PC-3 (cell line): ENCODE measurements at regions not wholly inside any gene's neighbourhood (a gene's known extent, or its start where the extent isn't known, plus 50 kb on each side); places are given as distances from the start of the nearest gene placed in this dataset.

Experiments
- ATAC-seq: fragments of 200-7000 bp; cut with Tn5 transposase; 2 replicates; pipeline ENCODE4 v1.9.1; 2020; ENCODE audit warnings: mild to moderate bottlenecking, moderate library complexity
- BruUV-seq: library from RNA; stranded (reverse); fragments of 400-500 nt; replicated peaks from 2 replicates; lab custom pipeline; 2021; lab: Mats Ljungman, UMichigan
- CTCF ChIA-PET: fragments of 300-600 bp; sonication (Branson Sonifier 250); formaldehyde crosslinking; loops from one replicate; lab custom pipeline; 2022; ENCODE audit warnings: antibody characterized with exemption; lab: Charles Lee
- POLR2A ChIA-PET: fragments of 300-600 bp; sonication (Branson Sonifier 250); formaldehyde crosslinking; loops from one replicate; lab custom pipeline; 2022; ENCODE audit warnings: antibody characterized with exemption; ENCODE audit not compliant: unreplicated experiment; lab: Charles Lee
- DNase-seq: peaks from one replicate; pipeline ENCODE4 v3.0.0-alpha.2; 2015
- H2AFZ ChIP-seq: fragments of 300-600 bp; sonication (generic); 2 replicates; pipeline ENCODE4 v1.6.0; 2016; ENCODE audit warnings: antibody characterized with exemption, low read length
- H3F3A ChIP-seq: fragments of 300-600 bp; sonication (generic); one replicate; pipeline ENCODE4 v1.6.0; 2017; ENCODE audit warnings: antibody characterized with exemption, low read length, control low read depth, mild to moderate bottlenecking; ENCODE audit not compliant: unreplicated experiment
- H3K27ac ChIP-seq: fragments of 300-600 bp; sonication (generic); 2 replicates; pipeline ENCODE4 v1.5.1; 2016; ENCODE audit warnings: mild to moderate bottlenecking, low read length
- H3K27me3 ChIP-seq: fragments of 300-600 bp; sonication (generic); 2 replicates; pipeline ENCODE4 v1.6.1; 2016; ENCODE audit warnings: low read length, mixed read lengths
- H3K36me3 ChIP-seq: fragments of 300-600 bp; sonication (generic); 2 replicates; pipeline ENCODE4 v1.6.1; 2016; ENCODE audit warnings: low read depth, mixed run types, low read length, mixed read lengths
- H3K4me1 ChIP-seq: fragments of 300-600 bp; sonication (generic); 2 replicates; pipeline ENCODE4 v1.5.1; 2016; ENCODE audit warnings: low read length; ENCODE audit not compliant: insufficient read depth
- H3K4me2 ChIP-seq: fragments of 300-600 bp; sonication (generic); 2 replicates; pipeline ENCODE4 v1.6.0; 2016; ENCODE audit warnings: low read length
- H3K4me3 ChIP-seq: fragments of 300-600 bp; sonication (generic); 2 replicates; pipeline ENCODE4 v1.5.1; 2016; ENCODE audit warnings: mild to moderate bottlenecking, low read length, mixed read lengths
- H3K79me2 ChIP-seq: fragments of 300-600 bp; sonication (generic); 2 replicates; pipeline ENCODE4 v1.6.1; 2017; ENCODE audit warnings: low read length, mixed read lengths
- H3K9ac ChIP-seq: fragments of 300-600 bp; sonication (generic); 2 replicates; pipeline ENCODE4 v1.6.0; 2016; ENCODE audit warnings: mild to moderate bottlenecking, low read length
- H3K9me2 ChIP-seq: fragments of 300-600 bp; sonication (generic); replicated peaks from 2 replicates; pipeline ENCODE4 v1.6.1; 2016; ENCODE audit warnings: mixed run types, low read length, mixed read lengths
- H3K9me3 ChIP-seq: fragments of 300-600 bp; sonication (generic); 2 replicates; pipeline ENCODE4 v1.6.1; 2016; ENCODE audit warnings: low read length, mixed read lengths
- H4K20me1 ChIP-seq: fragments of 300-600 bp; sonication (generic); 2 replicates; pipeline ENCODE4 v1.6.1; 2016; ENCODE audit warnings: low read length, mixed read lengths
- CTCF ChIP-seq: fragments of 300-600 bp; sonication (generic); conservative IDR thresholded peaks from 2 replicates; pipeline ENCODE4 v1.5.1; 2017; ENCODE audit warnings: antibody characterized with exemption, low read depth, mild to moderate bottlenecking, low read length
- EZH2 ChIP-seq: fragments of 300-600 bp; sonication (generic); IDR thresholded peaks from one replicate; pipeline ENCODE4 v1.6.1; 2017; ENCODE audit warnings: antibody characterized with exemption, mild to moderate bottlenecking, low read length; ENCODE audit not compliant: unreplicated experiment
- EZH2phosphoT487 ChIP-seq: fragments of 300-600 bp; sonication (generic); IDR thresholded peaks from 2 replicates; pipeline ENCODE4 v1.6.1; 2018; ENCODE audit warnings: mild to moderate bottlenecking, antibody characterized with exemption, low read length, borderline replicate concordance
- intact Hi-C: fragments of 100-400 bp; cut with micrococcal nuclease; formaldehyde crosslinking; loops from 2 replicates; pipeline ENCODE4 v1.9.0; 2023

GRCh38 chr4:141409556-141409955, 188.9 kb downstream of the ZNF330 start:
- no TSS peak for BruUV-seq
- no peak overlapping the region for H2AFZ ChIP-seq
- no peaks in the 10 kb centered on the region for H3K4me1 ChIP-seq
- ATAC-seq: no peak
- no peaks in the 10 kb centered on the region for H3K9me3 ChIP-seq
- no peak overlapping the region for H3K27ac ChIP-seq
- ChIA-PET CTCF (no interaction called here), POLR2A (no interaction called here)
- H4K20me1 ChIP-seq: no peaks in the 10 kb centered on the region
- TF ChIP-seq CTCF: no peak
- TF ChIP-seq EZH2phosphoT487: no peak
- no peak for TF ChIP-seq EZH2
- H3K79me2 ChIP-seq: no peaks in the 10 kb centered on the region
- no peak for DNase-seq
- no peak overlapping the region for H3K4me3 ChIP-seq
- H3K27me3 ChIP-seq: no peaks in the 10 kb centered on the region
- H3K9ac ChIP-seq: no peak overlapping the region
- H3F3A ChIP-seq: no peaks in the 10 kb centered on the region
- H3K4me2 ChIP-seq: no peak overlapping the region
- H3K9me2 ChIP-seq: no peaks in the 10 kb centered on the region
- no peaks in the 10 kb centered on the region for H3K36me3 ChIP-seq
- intact Hi-C loops: no loop called here

- ATAC-seq: no peak
- TF ChIP-seq EZH2: no peak
- TF ChIP-seq CTCF: no peak
- no peak for TF ChIP-seq EZH2phosphoT487
- no peaks in the 10 kb centered on the region for H3K79me2 ChIP-seq
- no peak for DNase-seq
- H3K27me3 ChIP-seq: no peaks in the 10 kb centered on the region
- H3K4me1 ChIP-seq: no peaks in the 10 kb centered on the region
- H2AFZ ChIP-seq: no peak overlapping the region
- intact Hi-C loops: no loop called here
- H3K9me3 ChIP-seq: no peaks in the 10 kb centered on the region
- BruUV-seq: no TSS peak
- no peak overlapping the region for H3K9ac ChIP-seq
- no peak overlapping the region for H3K4me3 ChIP-seq
- no peak overlapping the region for H3K4me2 ChIP-seq
- H4K20me1 ChIP-seq: no peaks in the 10 kb centered on the region
- no peak overlapping the region for H3K27ac ChIP-seq
- no peaks in the 10 kb centered on the region for H3K36me3 ChIP-seq
- ChIA-PET POLR2A (no interaction called here), CTCF (no interaction called here)
- H3K9me2 ChIP-seq: no peaks in the 10 kb centered on the region
- H3F3A ChIP-seq: no peaks in the 10 kb centered on the region
Measured at GRCh38 chr4:141410839-141411238, 190.1 kb downstream of the ZNF330 start.

- Histone ChIP-seq H3K9me3 (no peaks in the 10 kb centered on the region), H3F3A (no peaks in the 10 kb centered on the region), H3K79me2 (no peaks in the 10 kb centered on the region), H3K9ac (no peak overlapping the region), H3K4me3 (no peak overlapping the region), H2AFZ (no peak overlapping the region), H3K27me3 (no peaks in the 10 kb centered on the region), H3K27ac (no peak overlapping the region), H3K4me2 (no peak overlapping the region), H3K36me3 (no peaks in the 10 kb centered on the region), H3K4me1 (no peaks in the 10 kb centered on the region), H4K20me1 (no peaks in the 10 kb centered on the region), H3K9me2 (no peaks in the 10 kb centered on the region)
- TF ChIP-seq EZH2phosphoT487 (no peak), CTCF (no peak), EZH2 (no peak)
- POLR2A ChIA-PET: no interaction called here
- no TSS peak for BruUV-seq
- no peak for ATAC-seq
- no peak for DNase-seq
- intact Hi-C loops: no loop called here
- CTCF ChIA-PET: no interaction called here
Measured at GRCh38 chr4:141411936-141412335, 191.2 kb downstream of the ZNF330 start.
